ENCODE measurements at regions not wholly inside any gene's neighbourhood (a gene's known extent, or its start where the extent isn't known, plus 50 kb on each side); places are given as distances from the start of the nearest gene placed in this dataset.

GRCh38 chr9:99282406-99282805 is 60.3 kb downstream of the SEC61B start:
- no peak for DNase-seq

GRCh38 chr9:99285965-99286364 is 63.9 kb downstream of the SEC61B start:
- no peak for DNase-seq

GRCh38 chr9:99286536-99286935 is 64.5 kb downstream of the SEC61B start:
- no peak for DNase-seq

GRCh38 chr9:99287641-99288040 is 65.6 kb downstream of the SEC61B start:
- DNase-seq = no peak

GRCh38 chr9:99288830-99289229 is 66.7 kb downstream of the SEC61B start:
- no peak for DNase-seq

GRCh38 chr9:99294850-99295461 is 72.9 kb downstream of the SEC61B start:
- no peak for DNase-seq

GRCh38 chr9:99296291-99296951 is 74.3 kb downstream of the SEC61B start:
- peak; percentile 59 for DNase-seq

- DNase-seq = no peak
Observed at GRCh38 chr9:99298614-99299013, 76.5 kb downstream of the SEC61B start.

- peak; percentile 5 for DNase-seq
Observed at GRCh38 chr9:99299211-99300102, 77.4 kb downstream of the SEC61B start.

GRCh38 chr9:99300103-99300439 is 78.0 kb downstream of the SEC61B start:
- no peak for DNase-seq

- no peak for DNase-seq
Observed at GRCh38 chr9:99300603-99301002, 78.5 kb downstream of the SEC61B start.

GRCh38 chr9:99303177-99303576 is 81.1 kb downstream of the SEC61B start:
- no peak for DNase-seq

- no peak for DNase-seq
Observed at GRCh38 chr9:99305124-99305523, 83.0 kb downstream of the SEC61B start.

GRCh38 chr9:99305820-99306811 is 84.0 kb downstream of the SEC61B start:
- no peak for DNase-seq

- no peak for DNase-seq
Observed at GRCh38 chr9:99307851-99308250, 85.8 kb downstream of the SEC61B start.

GRCh38 chr9:99309141-99309939 is 87.3 kb downstream of the SEC61B start:
- no peak for DNase-seq

- no peak for DNase-seq
Observed at GRCh38 chr9:99312736-99313135, 90.7 kb downstream of the SEC61B start.

GRCh38 chr9:99319048-99319447 is 97.0 kb downstream of the SEC61B start:
- DNase-seq = no peak

- no peak for DNase-seq
Observed at GRCh38 chr9:99322299-99322698, 100.2 kb downstream of the SEC61B start.

GRCh38 chr9:99326112-99326916 is 104.2 kb downstream of the SEC61B start:
- DNase-seq = no peak

- no peak for DNase-seq
Observed at GRCh38 chr9:99326917-99327189, 104.8 kb downstream of the SEC61B start.
